ENCODE measurements at regions not wholly inside any gene's neighbourhood (a gene's known extent, or its start where the extent isn't known, plus 50 kb on each side); places are given as distances from the start of the nearest gene placed in this dataset.

GRCh38 chr16:8474587-8474986 lies 115.7 kb downstream of the TMEM114 start:
- no peaks in the 10 kb centered on the region for H3F3A ChIP-seq (ENCODE audit: insufficient read depth, low read length)
- H3K79me2 ChIP-seq (ENCODE audit: low read length) = no peaks in the 10 kb centered on the region
- no peak overlapping the region for H2AFZ ChIP-seq (ENCODE audit: low read length)
- no peak overlapping the region for H3K27ac ChIP-seq (ENCODE audit: low read length)
- H3K36me3 ChIP-seq (replicated peaks; ENCODE audit: insufficient read depth, low read length) = no peaks in the 10 kb centered on the region
- H3K9ac ChIP-seq (ENCODE audit: low read length) = no peak overlapping the region
- no peak for TF ChIP-seq EZH2phosphoT487 (IDR thresholded peaks at IDR 0.05; ENCODE audit: low read length)
- TF ChIP-seq CTCF (IDR thresholded peaks at IDR 0.05; ENCODE audit: low read length) = no peak
- no peak for TF ChIP-seq EZH2 (optimal IDR thresholded peaks at IDR 0.05; ENCODE audit: low read depth, low read length)
- H3K9me3 ChIP-seq (replicated peaks; ENCODE audit: insufficient read depth, low read length) = no peaks in the 10 kb centered on the region
- no peaks in the 10 kb centered on the region for H3K27me3 ChIP-seq (replicated peaks; ENCODE audit: insufficient read depth, low read length)
- no peaks in the 10 kb centered on the region for H3K4me1 ChIP-seq (ENCODE audit: low read length)
- no peaks in the 10 kb centered on the region for H4K20me1 ChIP-seq (ENCODE audit: insufficient read depth, low read length)
- H3K9me2 ChIP-seq (replicated peaks; ENCODE audit: insufficient read depth, low read length) = no peaks in the 10 kb centered on the region
- H3K4me2 ChIP-seq (ENCODE audit: low read depth, low read length) = no peak overlapping the region
- H3K4me3 ChIP-seq (ENCODE audit: low read length) = no peak overlapping the region
- DNase-seq = no peak

DNA sequence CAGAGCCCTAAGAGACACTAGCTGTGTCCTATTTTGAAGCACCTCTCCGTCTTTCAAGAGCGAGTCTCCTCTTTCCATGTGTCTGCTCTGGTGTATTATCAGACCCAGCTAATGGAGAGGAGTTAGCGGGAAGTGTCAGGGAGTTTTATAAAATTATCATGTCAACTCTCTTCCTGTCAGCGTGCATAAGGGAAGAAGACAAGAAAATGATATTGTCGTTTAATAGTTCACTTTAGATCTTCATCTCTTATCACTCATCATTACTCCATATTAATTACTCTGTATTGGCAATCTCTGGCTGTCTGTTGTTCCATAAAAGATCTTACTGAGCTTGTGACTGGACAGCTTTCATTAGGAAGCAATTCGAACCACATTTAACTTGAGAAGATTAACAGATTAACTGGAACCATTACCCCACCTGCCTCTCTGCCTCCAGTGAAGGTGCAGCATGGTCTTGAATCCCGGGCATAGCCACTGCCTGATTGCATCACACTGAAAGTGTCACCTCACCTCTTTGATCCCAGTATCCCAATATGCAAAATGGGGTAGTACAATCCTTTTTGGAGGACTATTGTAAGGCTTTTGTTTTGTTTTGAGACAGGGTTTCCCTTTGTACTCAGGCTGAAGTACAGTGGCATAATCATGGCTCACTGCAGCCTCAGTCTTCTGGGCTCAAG lies 121.1 kb downstream of the TMEM114 start:
- H3K4me2 ChIP-seq (ENCODE audit: low read depth, low read length) = no peak overlapping the region
- no peak overlapping the region for H2AFZ ChIP-seq (ENCODE audit: low read length)
- H3K27ac ChIP-seq (ENCODE audit: low read length) = no peak overlapping the region
- no peaks in the 10 kb centered on the region for H4K20me1 ChIP-seq (ENCODE audit: insufficient read depth, low read length)
- no peaks in the 10 kb centered on the region for H3K79me2 ChIP-seq (ENCODE audit: low read length)
- no peaks in the 10 kb centered on the region for H3K9me2 ChIP-seq (replicated peaks; ENCODE audit: insufficient read depth, low read length)
- DNase-seq = no peak
- no peaks in the 10 kb centered on the region for H3K9me3 ChIP-seq (replicated peaks; ENCODE audit: insufficient read depth, low read length)
- no peak overlapping the region for H3K9ac ChIP-seq (ENCODE audit: low read length)
- H3K27me3 ChIP-seq (replicated peaks; ENCODE audit: insufficient read depth, low read length) = no peaks in the 10 kb centered on the region
- TF ChIP-seq EZH2phosphoT487 (IDR thresholded peaks at IDR 0.05; ENCODE audit: low read length) = no peak
- TF ChIP-seq CTCF (IDR thresholded peaks at IDR 0.05; ENCODE audit: low read length) = no peak
- H3F3A ChIP-seq (ENCODE audit: insufficient read depth, low read length) = no peaks in the 10 kb centered on the region
- H3K4me1 ChIP-seq (ENCODE audit: low read length) = no peaks in the 10 kb centered on the region
- no peak overlapping the region for H3K4me3 ChIP-seq (ENCODE audit: low read length)
- H3K36me3 ChIP-seq (replicated peaks; ENCODE audit: insufficient read depth, low read length) = no peaks in the 10 kb centered on the region

DNA sequence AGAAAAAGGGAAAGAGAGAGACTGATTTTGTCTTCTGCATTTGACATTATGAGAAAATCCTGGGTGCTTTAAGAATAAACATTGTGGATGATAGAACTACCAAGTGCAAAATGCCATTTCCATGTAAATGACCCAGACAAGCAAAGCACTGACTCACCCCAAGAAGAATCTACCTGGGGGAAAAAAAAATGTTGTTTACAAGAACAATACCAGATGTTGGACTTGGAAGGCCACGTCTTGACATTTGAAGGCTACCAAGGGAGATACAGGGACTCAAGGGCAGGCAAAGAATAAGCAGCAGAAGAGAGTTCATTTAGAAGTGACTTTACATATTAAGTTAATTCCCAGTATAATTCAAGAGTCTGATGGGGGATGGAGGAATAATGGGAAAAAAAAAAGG lies 125.3 kb downstream of the TMEM114 start:
- Histone ChIP-seq H3K9ac (ENCODE audit: low read length) (no peak overlapping the region), H3K4me1 (ENCODE audit: low read length) (no peaks in the 10 kb centered on the region), H3K9me3 (replicated peaks; ENCODE audit: insufficient read depth, low read length) (no peaks in the 10 kb centered on the region), H2AFZ (ENCODE audit: low read length) (no peak overlapping the region), H3K36me3 (replicated peaks; ENCODE audit: insufficient read depth, low read length) (no peaks in the 10 kb centered on the region), H3K79me2 (ENCODE audit: low read length) (no peaks in the 10 kb centered on the region), H3K9me2 (replicated peaks; ENCODE audit: insufficient read depth, low read length) (no peaks in the 10 kb centered on the region), H3F3A (ENCODE audit: insufficient read depth, low read length) (no peaks in the 10 kb centered on the region), H3K4me2 (ENCODE audit: low read depth, low read length) (no peak overlapping the region), H3K27me3 (replicated peaks; ENCODE audit: insufficient read depth, low read length) (no peaks in the 10 kb centered on the region), H4K20me1 (ENCODE audit: insufficient read depth, low read length) (no peaks in the 10 kb centered on the region), H3K4me3 (ENCODE audit: low read length) (no peak overlapping the region), H3K27ac (ENCODE audit: low read length) (no peak overlapping the region)
- DNase-seq = no peak
- TF ChIP-seq EZH2phosphoT487 (IDR thresholded peaks at IDR 0.05; ENCODE audit: low read length) (no peak), CTCF (IDR thresholded peaks at IDR 0.05; ENCODE audit: low read length) (no peak), EZH2 (optimal IDR thresholded peaks at IDR 0.05; ENCODE audit: low read depth, low read length) (no peak)

Measured in MM.1S (cell line).